ENCODE measurements at regions not wholly inside any gene's neighbourhood (a gene's known extent, or its start where the extent isn't known, plus 50 kb on each side); places are given as distances from the start of the nearest gene placed in this dataset.

DNA sequence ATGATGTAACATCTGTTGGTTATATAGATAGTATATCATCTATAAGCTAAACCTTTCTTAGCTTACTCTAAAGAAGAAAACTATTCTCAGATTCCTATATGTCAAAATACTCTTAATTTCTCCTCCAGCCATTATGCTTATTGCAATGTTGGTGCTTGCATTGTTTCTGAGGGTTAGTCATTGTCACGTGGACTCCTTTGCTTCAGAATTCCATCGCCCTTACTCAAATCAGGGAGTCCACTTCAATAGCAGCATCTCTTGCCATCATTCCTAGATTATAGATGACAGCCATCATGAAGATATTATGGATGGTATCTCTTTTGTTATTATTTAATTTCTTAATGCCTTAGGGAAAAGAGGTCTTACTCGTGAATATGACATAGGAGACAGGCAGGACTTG is 776.1 kb downstream of the TENT5A start:
- Histone ChIP-seq H3K4me3 (ENCODE audit: low read depth in 1 of 3, low read length in 3 of 3) (no peak overlapping the region), H3K27me3 (ENCODE audit: control insufficient read depth in 4 of 4, insufficient read depth in 4 of 4, low read length in 3 of 4) (no peaks in the 10 kb centered on the region), H3K4me1 (ENCODE audit: control insufficient read depth in 4 of 4, insufficient read depth in 4 of 4, low read length in 3 of 4) (no peaks in the 10 kb centered on the region), H3K9me3 (ENCODE audit: control insufficient read depth in 4 of 4, low read length in 3 of 4) (no peaks in the 10 kb centered on the region), H3K9ac (ENCODE audit: low read depth in 1 of 2, low read length in 2 of 2) (no peak overlapping the region), H3K27ac (ENCODE audit: low read depth in 1 of 2, low read length in 2 of 2) (no peak overlapping the region), H3K36me3 (ENCODE audit: control insufficient read depth in 4 of 4, insufficient read depth in 3 of 4, low read depth in 1 of 4, low read length in 3 of 4) (no peaks in the 10 kb centered on the region)
- DNase-seq (ENCODE audit: low spot score): no peak
- TF ChIP-seq YY1 (IDR thresholded peaks at IDR 0.05) (no peak), GABPA (IDR thresholded peaks at IDR 0.05 in 1 of 2, conservative IDR thresholded peaks at IDR 0.05 in 1 of 2) (no peak), EGR1 (IDR thresholded peaks at IDR 0.05; ENCODE audit: low read depth in 2 of 2) (no peak), JUND (IDR thresholded peaks at IDR 0.05) (no peak), FOXA1 (IDR thresholded peaks at IDR 0.05) (no peak), RXRA (IDR thresholded peaks at IDR 0.05) (no peak), NR2F2 (IDR thresholded peaks at IDR 0.05) (no peak), SP1 (IDR thresholded peaks at IDR 0.05) (no peak)
- TF ChIP-seq, protein P1, sequence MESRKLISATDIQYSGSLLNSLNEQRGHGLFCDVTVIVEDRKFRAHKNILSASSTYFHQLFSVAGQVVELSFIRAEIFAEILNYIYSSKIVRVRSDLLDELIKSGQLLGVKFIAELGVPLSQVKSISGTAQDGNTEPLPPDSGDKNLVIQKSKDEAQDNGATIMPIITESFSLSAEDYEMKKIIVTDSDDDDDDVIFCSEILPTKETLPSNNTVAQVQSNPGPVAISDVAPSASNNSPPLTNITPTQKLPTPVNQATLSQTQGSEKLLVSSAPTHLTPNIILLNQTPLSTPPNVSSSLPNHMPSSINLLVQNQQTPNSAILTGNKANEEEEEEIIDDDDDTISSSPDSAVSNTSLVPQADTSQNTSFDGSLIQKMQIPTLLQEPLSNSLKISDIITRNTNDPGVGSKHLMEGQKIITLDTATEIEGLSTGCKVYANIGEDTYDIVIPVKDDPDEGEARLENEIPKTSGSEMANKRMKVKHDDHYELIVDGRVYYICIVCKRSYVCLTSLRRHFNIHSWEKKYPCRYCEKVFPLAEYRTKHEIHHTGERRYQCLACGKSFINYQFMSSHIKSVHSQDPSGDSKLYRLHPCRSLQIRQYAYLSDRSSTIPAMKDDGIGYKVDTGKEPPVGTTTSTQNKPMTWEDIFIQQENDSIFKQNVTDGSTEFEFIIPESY (IDR thresholded peaks at IDR 0.05): no peak
- TF ChIP-seq, protein P2, sequence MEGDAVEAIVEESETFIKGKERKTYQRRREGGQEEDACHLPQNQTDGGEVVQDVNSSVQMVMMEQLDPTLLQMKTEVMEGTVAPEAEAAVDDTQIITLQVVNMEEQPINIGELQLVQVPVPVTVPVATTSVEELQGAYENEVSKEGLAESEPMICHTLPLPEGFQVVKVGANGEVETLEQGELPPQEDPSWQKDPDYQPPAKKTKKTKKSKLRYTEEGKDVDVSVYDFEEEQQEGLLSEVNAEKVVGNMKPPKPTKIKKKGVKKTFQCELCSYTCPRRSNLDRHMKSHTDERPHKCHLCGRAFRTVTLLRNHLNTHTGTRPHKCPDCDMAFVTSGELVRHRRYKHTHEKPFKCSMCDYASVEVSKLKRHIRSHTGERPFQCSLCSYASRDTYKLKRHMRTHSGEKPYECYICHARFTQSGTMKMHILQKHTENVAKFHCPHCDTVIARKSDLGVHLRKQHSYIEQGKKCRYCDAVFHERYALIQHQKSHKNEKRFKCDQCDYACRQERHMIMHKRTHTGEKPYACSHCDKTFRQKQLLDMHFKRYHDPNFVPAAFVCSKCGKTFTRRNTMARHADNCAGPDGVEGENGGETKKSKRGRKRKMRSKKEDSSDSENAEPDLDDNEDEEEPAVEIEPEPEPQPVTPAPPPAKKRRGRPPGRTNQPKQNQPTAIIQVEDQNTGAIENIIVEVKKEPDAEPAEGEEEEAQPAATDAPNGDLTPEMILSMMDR (IDR thresholded peaks at IDR 0.05; ENCODE audit: low read depth, low read length, missing input control): no peak
- 85% methylated on average over 3 of the region's 3 CpGs for WGBS

- H3K4me1 ChIP-seq (ENCODE audit: control insufficient read depth in 4 of 4, insufficient read depth in 4 of 4, low read length in 3 of 4): no peaks in the 10 kb centered on the region
- H3K27me3 ChIP-seq (ENCODE audit: control insufficient read depth in 4 of 4, insufficient read depth in 4 of 4, low read length in 3 of 4): no peaks in the 10 kb centered on the region
- no peak overlapping the region for H3K9ac ChIP-seq (ENCODE audit: low read depth in 1 of 2, low read length in 2 of 2)
- TF ChIP-seq RAD21 (IDR thresholded peaks at IDR 0.05) (no peak), RXRA (IDR thresholded peaks at IDR 0.05) (no peak), TAF1 (conservative IDR thresholded peaks at IDR 0.05) (no peak), REST (IDR thresholded peaks at IDR 0.05) (no peak), NR2F2 (IDR thresholded peaks at IDR 0.05) (no peak), EGR1 (IDR thresholded peaks at IDR 0.05; ENCODE audit: low read depth in 2 of 2) (no peak), FOXA2 (IDR thresholded peaks at IDR 0.05) (no peak), HNF4A (conservative IDR thresholded peaks at IDR 0.05) (no peak), GABPA (IDR thresholded peaks at IDR 0.05 in 1 of 2, conservative IDR thresholded peaks at IDR 0.05 in 1 of 2) (no peak), JUND (IDR thresholded peaks at IDR 0.05) (no peak), YY1 (IDR thresholded peaks at IDR 0.05) (no peak), HNF4G (IDR thresholded peaks at IDR 0.05) (no peak), ATF3 (IDR thresholded peaks at IDR 0.05) (no peak), SP1 (IDR thresholded peaks at IDR 0.05) (no peak)
- TF ChIP-seq, protein P1 (IDR thresholded peaks at IDR 0.05): no peak
- TF ChIP-seq, protein P2 (IDR thresholded peaks at IDR 0.05; ENCODE audit: low read depth, low read length, missing input control): no peak
- TF ChIP-seq, protein P3, sequence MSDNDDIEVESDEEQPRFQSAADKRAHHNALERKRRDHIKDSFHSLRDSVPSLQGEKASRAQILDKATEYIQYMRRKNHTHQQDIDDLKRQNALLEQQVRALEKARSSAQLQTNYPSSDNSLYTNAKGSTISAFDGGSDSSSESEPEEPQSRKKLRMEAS (IDR thresholded peaks at IDR 0.05): no peak
- no peaks in the 10 kb centered on the region for H3K36me3 ChIP-seq (ENCODE audit: control insufficient read depth in 4 of 4, insufficient read depth in 3 of 4, low read depth in 1 of 4, low read length in 3 of 4)
- H3K9me3 ChIP-seq (ENCODE audit: control insufficient read depth in 4 of 4, low read length in 3 of 4): no peaks in the 10 kb centered on the region
- DNase-seq (ENCODE audit: low spot score): no peak
- no peak overlapping the region for H3K27ac ChIP-seq (ENCODE audit: low read depth in 1 of 2, low read length in 2 of 2)
- no peak overlapping the region for H3K4me3 ChIP-seq (ENCODE audit: low read depth in 1 of 3, low read length in 3 of 3)
- 94% methylated on average over 2 of the region's 2 CpGs for WGBS
Measured at GRCh38 chr6:80974579-80974978, 777.9 kb downstream of the TENT5A start.
